NB4 (cell line): ENCODE measurements at regions not wholly inside any gene's neighbourhood (a gene's known extent, or its start where the extent isn't known, plus 50 kb on each side); places are given as distances from the start of the nearest gene placed in this dataset.
"Not testable (repeated sequence)": the region's sequence is repeated elsewhere in the genome, so short reads cannot be mapped to it uniquely, and the experiment has no call there.

ENCODE experiments used
- DNase-seq: peaks from one replicate; pipeline ENCODE4 v3.0.0; 2010; ENCODE audit warnings: low read depth
- H3K4me3 ChIP-seq: one replicate; pipeline ENCODE4 v1.5.1; 2011; ENCODE audit warnings: mild to moderate bottlenecking, low read depth, low read length, moderate library complexity
- MYC ChIP-seq: IDR thresholded peaks from 2 replicates; pipeline ENCODE4 v1.6.1; 2011; ENCODE audit warnings: low read depth, low read length
- POLR2A ChIP-seq: IDR thresholded peaks from 2 replicates; pipeline ENCODE4 v1.6.1; 2011; ENCODE audit warnings: mild to moderate bottlenecking; ENCODE audit not compliant: insufficient read length; ENCODE audit errors: extremely low read depth
- TF ChIP-seq, protein P1 (sequence below): IDR thresholded peaks from 2 replicates; pipeline ENCODE4 v1.6.1; 2011; ENCODE audit warnings: low read depth, low read length
- TF ChIP-seq, protein P2 (sequence below): IDR thresholded peaks from one replicate; pipeline ENCODE4 v1.5.1; 2012; ENCODE audit warnings: low read depth, low read length

GRCh38 chr12:13339091-13339490 is 142.6 kb downstream of the EMP1 start:
- TF ChIP-seq POLR2A (no peak), MYC (no peak)
- TF ChIP-seq, protein P1, sequence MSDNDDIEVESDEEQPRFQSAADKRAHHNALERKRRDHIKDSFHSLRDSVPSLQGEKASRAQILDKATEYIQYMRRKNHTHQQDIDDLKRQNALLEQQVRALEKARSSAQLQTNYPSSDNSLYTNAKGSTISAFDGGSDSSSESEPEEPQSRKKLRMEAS = no peak
- TF ChIP-seq, protein P2, sequence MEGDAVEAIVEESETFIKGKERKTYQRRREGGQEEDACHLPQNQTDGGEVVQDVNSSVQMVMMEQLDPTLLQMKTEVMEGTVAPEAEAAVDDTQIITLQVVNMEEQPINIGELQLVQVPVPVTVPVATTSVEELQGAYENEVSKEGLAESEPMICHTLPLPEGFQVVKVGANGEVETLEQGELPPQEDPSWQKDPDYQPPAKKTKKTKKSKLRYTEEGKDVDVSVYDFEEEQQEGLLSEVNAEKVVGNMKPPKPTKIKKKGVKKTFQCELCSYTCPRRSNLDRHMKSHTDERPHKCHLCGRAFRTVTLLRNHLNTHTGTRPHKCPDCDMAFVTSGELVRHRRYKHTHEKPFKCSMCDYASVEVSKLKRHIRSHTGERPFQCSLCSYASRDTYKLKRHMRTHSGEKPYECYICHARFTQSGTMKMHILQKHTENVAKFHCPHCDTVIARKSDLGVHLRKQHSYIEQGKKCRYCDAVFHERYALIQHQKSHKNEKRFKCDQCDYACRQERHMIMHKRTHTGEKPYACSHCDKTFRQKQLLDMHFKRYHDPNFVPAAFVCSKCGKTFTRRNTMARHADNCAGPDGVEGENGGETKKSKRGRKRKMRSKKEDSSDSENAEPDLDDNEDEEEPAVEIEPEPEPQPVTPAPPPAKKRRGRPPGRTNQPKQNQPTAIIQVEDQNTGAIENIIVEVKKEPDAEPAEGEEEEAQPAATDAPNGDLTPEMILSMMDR = no peak
- no peak overlapping the region for H3K4me3 ChIP-seq
- no peak for DNase-seq

DNA sequence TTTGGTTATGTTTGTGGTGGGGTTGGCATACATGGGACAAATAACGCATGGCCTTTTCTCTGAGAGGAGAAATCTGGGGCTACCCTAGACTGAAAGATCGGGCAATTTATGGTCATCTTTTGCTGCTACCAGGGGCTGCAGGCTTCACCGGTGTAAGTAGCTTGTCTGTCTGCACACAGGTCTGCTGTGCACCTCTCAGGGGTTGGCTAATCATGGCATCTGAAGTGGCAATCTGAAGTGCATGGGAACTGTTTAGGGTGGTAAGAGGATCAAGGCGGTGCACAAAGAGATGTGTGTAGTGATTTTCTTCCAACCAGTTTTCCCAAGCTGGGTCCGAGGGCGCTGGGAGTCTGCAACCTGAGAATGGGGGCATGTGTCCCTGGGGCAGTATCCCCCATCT is 141.3 kb downstream of the EMP1 start:
- TF ChIP-seq, protein P2 = no peak
- TF ChIP-seq MYC (no peak), POLR2A (no peak)
- TF ChIP-seq, protein P1 = no peak
- H3K4me3 ChIP-seq = no peak overlapping the region
- no peak for DNase-seq

DNA sequence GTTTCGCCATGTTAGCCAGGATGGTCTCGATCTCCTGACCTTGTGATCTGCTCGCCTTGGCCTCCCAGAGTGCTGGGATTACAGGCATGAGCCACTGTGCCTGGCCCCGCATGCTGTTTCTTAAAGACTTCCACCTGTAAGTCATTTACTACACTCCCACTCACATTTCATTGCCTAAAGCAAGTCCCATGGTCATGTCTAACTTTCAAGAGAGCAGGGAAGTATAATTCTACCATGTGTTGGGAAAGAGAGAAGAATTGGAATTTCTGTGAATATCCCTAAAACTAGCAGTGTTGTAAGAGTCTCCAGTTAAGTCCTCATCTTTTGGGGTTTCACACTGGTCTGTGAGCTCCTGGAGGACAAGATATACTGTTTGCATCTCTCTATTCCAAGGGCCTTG is 139.7 kb downstream of the EMP1 start:
- H3K4me3 ChIP-seq = no peak overlapping the region
- no peak for DNase-seq
- TF ChIP-seq MYC (no peak), POLR2A (no peak)
- TF ChIP-seq, protein P2 = no peak
- TF ChIP-seq, protein P1 = no peak

GRCh38 chr12:13328535-13328934 is 132.0 kb downstream of the EMP1 start:
- TF ChIP-seq, protein P1 = no peak
- TF ChIP-seq, protein P2 = no peak
- TF ChIP-seq POLR2A = no peak
- no peak for TF ChIP-seq MYC
- no peak for DNase-seq
- no peak overlapping the region for H3K4me3 ChIP-seq

DNA sequence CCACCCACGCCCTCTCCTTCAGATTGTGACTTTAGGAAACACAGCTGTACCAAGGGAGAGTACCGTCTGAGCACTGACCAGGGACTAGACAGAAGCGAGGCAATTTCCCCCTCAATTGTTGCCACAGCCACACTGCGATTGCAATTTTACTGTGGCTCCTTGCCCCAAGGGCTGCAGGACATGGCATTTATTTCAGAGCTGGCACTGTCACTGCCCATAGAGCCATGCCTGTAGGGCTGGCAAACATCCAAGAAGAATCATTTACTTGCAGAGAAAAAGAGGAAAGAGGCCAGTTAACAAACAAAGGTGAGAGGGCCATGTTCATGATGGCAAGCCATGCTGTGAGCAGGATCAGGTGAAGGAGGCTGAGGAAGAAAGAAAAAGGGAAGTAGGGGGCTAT is 129.6 kb downstream of the EMP1 start:
- no peak for DNase-seq

GRCh38 chr12:13325037-13325436 is 128.5 kb downstream of the EMP1 start:
- H3K4me3 ChIP-seq, DNase-seq: not testable (repeated sequence)

More for the DNA sequence above, 129.6 kb downstream of the EMP1 start:
- no peak overlapping the region for H3K4me3 ChIP-seq
- no peak for TF ChIP-seq POLR2A
- no peak for TF ChIP-seq MYC
- TF ChIP-seq, protein P1 = no peak
